WERI-Rb-1 (cell line): ENCODE measurements at regions not wholly inside any gene's neighbourhood (a gene's known extent, or its start where the extent isn't known, plus 50 kb on each side); places are given as distances from the start of the nearest gene placed in this dataset.

Source experiments
- DNase-seq: peaks from one replicate; pipeline ENCODE4 v3.0.0-alpha.2; 2020
- H3K27ac ChIP-seq: fragments of 250-450 bp; sonication (Bioruptor Pico); 2 replicates; pipeline ENCODE4 v1.5.1; 2020; ENCODE audit warnings: mild to moderate bottlenecking, moderate library complexity
- H3K27me3 ChIP-seq: fragments of 250-450 bp; sonication (Bioruptor Pico); 2 replicates; pipeline ENCODE4 v1.5.1; 2021; ENCODE audit warnings: mild to moderate bottlenecking, low read depth, moderate library complexity; ENCODE audit not compliant: insufficient read depth, severe bottlenecking
- H3K36me3 ChIP-seq: fragments of 250-450 bp; sonication (Bioruptor Pico); 2 replicates; pipeline ENCODE4 v1.5.1; 2020; ENCODE audit warnings: mild to moderate bottlenecking, moderate library complexity
- H3K4me3 ChIP-seq: 2 replicates; pipeline ENCODE4 v1.5.1; 2011; ENCODE audit warnings: low read depth, mild to moderate bottlenecking, control low read depth, low read length
- H3K9me3 ChIP-seq: fragments of 250-450 bp; sonication (Bioruptor Pico); 2 replicates; pipeline ENCODE4 v1.5.1; 2021; ENCODE audit warnings: mild to moderate bottlenecking, moderate library complexity; ENCODE audit not compliant: severe bottlenecking
- CTCF ChIP-seq: IDR thresholded peaks from 2 replicates; pipeline ENCODE4 v1.5.1; 2011; ENCODE audit warnings: low read depth, mild to moderate bottlenecking, control low read depth, inconsistent platforms, low read length

GRCh38 chr14:42532194-42532593 lies 925.5 kb downstream of the LRFN5 start:
- no peak for DNase-seq
- Histone ChIP-seq H3K36me3 (no peaks in the 10 kb centered on the region), H3K4me3 (no peak overlapping the region), H3K9me3 (no peaks in the 10 kb centered on the region), H3K27me3 (peaks cover 24% of the 10 kb centered on the region), H3K27ac (no peak overlapping the region)
- no peak for TF ChIP-seq CTCF

GRCh38 chr14:42527141-42527540 lies 920.5 kb downstream of the LRFN5 start:
- TF ChIP-seq CTCF: no peak
- no peak overlapping the region for H3K27ac ChIP-seq
- H3K4me3 ChIP-seq: no peak overlapping the region
- no peaks in the 10 kb centered on the region for H3K9me3 ChIP-seq
- H3K36me3 ChIP-seq: no peaks in the 10 kb centered on the region
- peaks cover 29% of the 10 kb centered on the region for H3K27me3 ChIP-seq
- no peak for DNase-seq

GRCh38 chr14:42523666-42524065 lies 917.0 kb downstream of the LRFN5 start:
- no peak for DNase-seq
- TF ChIP-seq CTCF: no peak
- Histone ChIP-seq H3K4me3 (no peak overlapping the region), H3K9me3 (no peaks in the 10 kb centered on the region), H3K36me3 (no peaks in the 10 kb centered on the region), H3K27ac (no peak overlapping the region), H3K27me3 (peaks cover 32% of the 10 kb centered on the region)

- Histone ChIP-seq H3K4me3 (no peak overlapping the region), H3K36me3 (no peaks in the 10 kb centered on the region), H3K9me3 (no peaks in the 10 kb centered on the region), H3K27me3 (peaks cover 31% of the 10 kb centered on the region), H3K27ac (no peak overlapping the region)
- TF ChIP-seq CTCF: no peak
- no peak for DNase-seq
Measured at GRCh38 chr14:42517806-42518500, 911.3 kb downstream of the LRFN5 start.

GRCh38 chr14:42513837-42514236 lies 907.2 kb downstream of the LRFN5 start:
- no peak for TF ChIP-seq CTCF
- H3K27ac ChIP-seq: no peak overlapping the region
- H3K27me3 ChIP-seq: peaks cover 20% of the 10 kb centered on the region
- no peak overlapping the region for H3K4me3 ChIP-seq
- DNase-seq: no peak
- H3K36me3 ChIP-seq: no peaks in the 10 kb centered on the region
- no peaks in the 10 kb centered on the region for H3K9me3 ChIP-seq

GRCh38 chr14:42510071-42510470 lies 903.4 kb downstream of the LRFN5 start:
- Histone ChIP-seq H3K4me3 (no peak overlapping the region), H3K9me3 (no peaks in the 10 kb centered on the region), H3K27me3 (peaks cover 11% of the 10 kb centered on the region), H3K36me3 (no peaks in the 10 kb centered on the region), H3K27ac (no peak overlapping the region)
- TF ChIP-seq CTCF: no peak
- DNase-seq: no peak
